Astrocyte (in vitro differentiated cells and primary cell): ENCODE measurements at regions not wholly inside any gene's neighbourhood (a gene's known extent, or its start where the extent isn't known, plus 50 kb on each side); places are given as distances from the start of the nearest gene placed in this dataset.

Experiments used
- DNase-seq: peaks from one replicate; pipeline ENCODE4 v3.0.0-alpha.2; 2010; ENCODE audit warnings: low read depth
- FAIRE-seq: peaks from 2 replicates; lab custom pipeline; 2011; peaks lifted over from hg19 to GRCh38; lab: Jason Lieb, UNC
- H2AFZ ChIP-seq: 2 replicates; pipeline ENCODE4 v1.6.0; 2012; ENCODE audit warnings: low read depth, low read length, inconsistent platforms
- H3K27ac ChIP-seq: 2 replicates; pipeline ENCODE4 v1.5.1; 2011; ENCODE audit warnings: low read depth, low read length, inconsistent platforms
- H3K27me3 ChIP-seq: 2 replicates; pipeline ENCODE4 v1.6.0; 2011; ENCODE audit warnings: low read length, inconsistent platforms; ENCODE audit not compliant: insufficient read depth
- H3K36me3 ChIP-seq: 2 replicates; pipeline ENCODE4 v1.5.1; 2011; ENCODE audit warnings: low read length, inconsistent platforms; ENCODE audit not compliant: insufficient read depth
- H3K4me1 ChIP-seq: 2 replicates; pipeline ENCODE4 v1.5.1; 2011; ENCODE audit warnings: low read length, inconsistent platforms; ENCODE audit not compliant: insufficient read depth
- H3K4me2 ChIP-seq: 2 replicates; pipeline ENCODE4 v1.6.0; 2012; ENCODE audit warnings: low read length, inconsistent platforms
- H3K4me3 ChIP-seq: 2 replicates; pipeline ENCODE4 v1.5.1; 2011; ENCODE audit warnings: low read depth, mild to moderate bottlenecking, low read length, inconsistent platforms; ENCODE audit not compliant: insufficient read depth
- H3K79me2 ChIP-seq: 2 replicates; pipeline ENCODE4 v1.6.0; 2012; ENCODE audit warnings: mild to moderate bottlenecking, low read length, inconsistent platforms; ENCODE audit not compliant: insufficient read depth
- H3K9ac ChIP-seq: 2 replicates; pipeline ENCODE4 v1.6.0; 2012; ENCODE audit warnings: mild to moderate bottlenecking, low read length, inconsistent platforms
- H3K9me3 ChIP-seq: 2 replicates; pipeline ENCODE4 v1.5.1; 2012; ENCODE audit warnings: low read depth, mild to moderate bottlenecking, low read length, inconsistent platforms; ENCODE audit not compliant: insufficient read depth
- H4K20me1 ChIP-seq: 2 replicates; pipeline ENCODE4 v1.6.0; 2012; ENCODE audit warnings: low read length, inconsistent platforms; ENCODE audit not compliant: insufficient read depth
- H3K27ac Mint-ChIP-seq: one replicate; pipeline ENCODE4 v1.8.0; 2021; ENCODE audit warnings: mild to moderate bottlenecking, mixed read lengths; ENCODE audit not compliant: unreplicated experiment
- H3K27me3 Mint-ChIP-seq: one replicate; pipeline ENCODE4 v1.8.0; 2021; ENCODE audit warnings: low read depth, mixed read lengths; ENCODE audit not compliant: unreplicated experiment
- H3K36me3 Mint-ChIP-seq: one replicate; pipeline ENCODE4 v1.8.0; 2021; ENCODE audit warnings: low read depth, mixed read lengths; ENCODE audit not compliant: unreplicated experiment
- H3K4me1 Mint-ChIP-seq: one replicate; pipeline ENCODE4 v1.8.0; 2021; ENCODE audit warnings: low read depth, mixed read lengths; ENCODE audit not compliant: unreplicated experiment
- H3K4me3 Mint-ChIP-seq: one replicate; pipeline ENCODE4 v1.8.0; 2021; ENCODE audit warnings: mild to moderate bottlenecking, moderate library complexity, mixed read lengths; ENCODE audit not compliant: unreplicated experiment
- H3K9me3 Mint-ChIP-seq: one replicate; pipeline ENCODE4 v1.8.0; 2021; ENCODE audit warnings: mild to moderate bottlenecking, mixed read lengths; ENCODE audit not compliant: unreplicated experiment
- EZH2 ChIP-seq: IDR thresholded peaks from 2 replicates; pipeline ENCODE4 v1.6.1; 2012; ENCODE audit warnings: mild to moderate bottlenecking, low read length, inconsistent platforms; ENCODE audit not compliant: insufficient read depth
- TF ChIP-seq, protein P1 (sequence below): IDR thresholded peaks from 2 replicates; pipeline ENCODE4 v1.5.1; 2011; ENCODE audit warnings: low read depth, mild to moderate bottlenecking, inconsistent platforms, low read length, moderate library complexity; ENCODE audit not compliant: insufficient read depth

DNA sequence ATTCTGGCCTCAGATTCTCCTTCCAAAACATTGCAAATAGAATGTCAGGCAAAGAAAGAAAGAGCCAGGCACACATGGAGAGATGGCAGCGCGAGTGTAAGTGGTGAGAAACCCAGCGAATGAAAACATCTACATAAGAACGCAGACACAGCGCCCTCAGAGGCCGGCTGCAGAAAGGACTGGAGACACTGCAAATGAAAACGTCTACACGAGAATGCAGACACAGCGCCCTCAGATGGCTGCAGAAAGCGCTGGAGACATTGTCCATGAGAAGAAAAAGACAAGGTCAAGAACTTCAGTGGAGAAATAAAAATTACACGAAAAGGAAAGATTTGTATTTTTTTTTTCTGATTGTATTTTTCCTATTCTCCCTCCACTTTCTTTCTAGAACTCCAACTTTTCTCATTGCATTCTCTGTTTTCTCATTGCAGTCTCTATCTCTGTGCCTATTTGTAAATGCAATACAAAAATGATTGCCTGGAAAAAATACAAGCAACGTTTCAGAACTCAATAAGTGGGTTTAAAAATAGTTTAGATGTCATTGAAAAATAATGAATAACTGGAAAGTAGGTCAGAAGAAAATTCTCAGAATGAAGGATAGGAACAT is 117.9 kb upstream of the LPCAT1 start:
- peak overlapping the region; percentile 62 for H3K27ac Mint-ChIP-seq
- no peak overlapping the region for H3K9ac ChIP-seq
- H3K79me2 ChIP-seq, result no peaks in the 10 kb centered on the region
- no peaks in the 10 kb centered on the region for H4K20me1 ChIP-seq
- H3K9me3 ChIP-seq, result no peaks in the 10 kb centered on the region
- FAIRE-seq (no peak), DNase-seq (peak; percentile 74)
- no peak overlapping the region for H3K4me3 Mint-ChIP-seq
- H3K36me3 ChIP-seq, result no peaks in the 10 kb centered on the region
- no peaks in the 10 kb centered on the region for H3K36me3 Mint-ChIP-seq
- no peak overlapping the region for H3K27ac ChIP-seq
- H3K4me3 ChIP-seq, result no peak overlapping the region
- H3K27me3 Mint-ChIP-seq, result peaks cover 41% of the 10 kb centered on the region
- H3K4me1 Mint-ChIP-seq, result peaks cover 5% of the 10 kb centered on the region
- peaks cover 35% of the 10 kb centered on the region for H3K27me3 ChIP-seq
- H2AFZ ChIP-seq, result no peak overlapping the region
- H3K4me1 ChIP-seq, result peaks cover 3% of the 10 kb centered on the region
- peaks cover 6% of the 10 kb centered on the region for H3K9me3 Mint-ChIP-seq
- peak overlapping the region; percentile 33 for H3K4me2 ChIP-seq
- no peak for TF ChIP-seq EZH2
- TF ChIP-seq, protein P1, sequence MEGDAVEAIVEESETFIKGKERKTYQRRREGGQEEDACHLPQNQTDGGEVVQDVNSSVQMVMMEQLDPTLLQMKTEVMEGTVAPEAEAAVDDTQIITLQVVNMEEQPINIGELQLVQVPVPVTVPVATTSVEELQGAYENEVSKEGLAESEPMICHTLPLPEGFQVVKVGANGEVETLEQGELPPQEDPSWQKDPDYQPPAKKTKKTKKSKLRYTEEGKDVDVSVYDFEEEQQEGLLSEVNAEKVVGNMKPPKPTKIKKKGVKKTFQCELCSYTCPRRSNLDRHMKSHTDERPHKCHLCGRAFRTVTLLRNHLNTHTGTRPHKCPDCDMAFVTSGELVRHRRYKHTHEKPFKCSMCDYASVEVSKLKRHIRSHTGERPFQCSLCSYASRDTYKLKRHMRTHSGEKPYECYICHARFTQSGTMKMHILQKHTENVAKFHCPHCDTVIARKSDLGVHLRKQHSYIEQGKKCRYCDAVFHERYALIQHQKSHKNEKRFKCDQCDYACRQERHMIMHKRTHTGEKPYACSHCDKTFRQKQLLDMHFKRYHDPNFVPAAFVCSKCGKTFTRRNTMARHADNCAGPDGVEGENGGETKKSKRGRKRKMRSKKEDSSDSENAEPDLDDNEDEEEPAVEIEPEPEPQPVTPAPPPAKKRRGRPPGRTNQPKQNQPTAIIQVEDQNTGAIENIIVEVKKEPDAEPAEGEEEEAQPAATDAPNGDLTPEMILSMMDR, result peak; percentile 97

DNA sequence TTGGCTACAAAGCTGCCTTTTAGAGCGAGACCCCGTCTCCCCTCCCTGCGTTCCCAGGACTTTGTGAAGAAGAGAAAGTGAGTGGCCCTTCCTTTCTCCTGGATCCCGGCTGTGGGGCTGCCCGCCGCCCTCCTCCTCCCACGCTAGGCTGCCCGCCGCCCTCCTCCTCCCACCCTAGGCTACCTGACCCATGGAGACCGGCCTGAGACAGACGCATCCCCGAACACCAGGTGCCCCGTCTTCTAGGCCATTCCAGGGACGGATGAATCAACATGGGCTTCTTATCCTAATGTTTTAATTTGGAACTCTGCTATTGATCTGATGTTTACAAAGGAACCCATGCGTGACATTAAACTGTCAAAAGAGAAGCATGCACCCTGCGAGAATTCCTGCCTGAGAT is 117.3 kb upstream of the LPCAT1 start:
- H3K4me3 ChIP-seq, result no peak overlapping the region
- TF ChIP-seq, protein P1, result no peak
- no peak for TF ChIP-seq EZH2
- FAIRE-seq, result no peak
- Mint-ChIP-seq H3K4me1 (peaks cover 5% of the 10 kb centered on the region), H3K4me3 (no peak overlapping the region), H3K27ac (peak overlapping the region; percentile 62), H3K27me3 (peaks cover 38% of the 10 kb centered on the region), H3K36me3 (no peaks in the 10 kb centered on the region), H3K9me3 (peaks cover 3% of the 10 kb centered on the region)
- H2AFZ ChIP-seq, result no peak overlapping the region
- H3K79me2 ChIP-seq, result no peaks in the 10 kb centered on the region
- no peak overlapping the region for H3K27ac ChIP-seq
- DNase-seq, result no peak
- peaks cover 35% of the 10 kb centered on the region for H3K27me3 ChIP-seq
- H3K9me3 ChIP-seq, result no peaks in the 10 kb centered on the region
- no peaks in the 10 kb centered on the region for H3K36me3 ChIP-seq
- H3K9ac ChIP-seq, result no peak overlapping the region
- H4K20me1 ChIP-seq, result no peaks in the 10 kb centered on the region
- H3K4me1 ChIP-seq, result peaks cover 3% of the 10 kb centered on the region
- H3K4me2 ChIP-seq, result peak overlapping the region; percentile 33

DNA sequence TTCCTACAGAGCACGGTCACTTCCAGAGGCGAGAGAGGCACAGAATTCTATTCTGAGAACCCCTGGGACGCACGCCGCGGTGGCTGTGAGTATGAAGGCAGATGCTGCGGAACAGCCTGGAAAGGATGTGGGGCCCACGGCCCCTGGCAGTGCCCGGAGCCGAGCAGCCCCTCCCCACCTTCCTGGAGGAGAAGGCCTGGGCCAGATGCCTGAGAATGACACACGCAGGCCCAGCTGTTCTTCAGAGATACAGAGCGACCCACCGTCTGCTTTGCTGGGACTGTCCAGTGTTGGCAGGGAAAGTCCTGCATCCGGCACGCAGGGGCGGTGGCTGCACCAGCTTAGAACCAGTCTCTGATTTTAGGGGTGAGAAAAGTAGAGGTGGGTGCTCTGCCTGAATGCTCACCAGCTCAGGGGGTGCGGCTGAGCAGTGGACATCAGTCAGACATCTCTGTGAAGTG is 116.7 kb upstream of the LPCAT1 start:
- H3K4me1 ChIP-seq, result peaks cover 7% of the 10 kb centered on the region
- no peak overlapping the region for H2AFZ ChIP-seq
- H3K79me2 ChIP-seq, result no peaks in the 10 kb centered on the region
- no peak overlapping the region for H3K9ac ChIP-seq
- Mint-ChIP-seq H3K27ac (no peak overlapping the region), H3K4me3 (no peak overlapping the region), H3K27me3 (peaks cover 38% of the 10 kb centered on the region), H3K9me3 (no peaks in the 10 kb centered on the region), H3K4me1 (peaks cover 6% of the 10 kb centered on the region), H3K36me3 (no peaks in the 10 kb centered on the region)
- H3K27me3 ChIP-seq, result peaks cover 35% of the 10 kb centered on the region
- no peaks in the 10 kb centered on the region for H3K9me3 ChIP-seq
- no peak overlapping the region for H3K27ac ChIP-seq
- FAIRE-seq (no peak), DNase-seq (no peak)
- TF ChIP-seq, protein P1, result no peak
- TF ChIP-seq EZH2, result no peak
- H3K4me2 ChIP-seq, result no peak overlapping the region
- H4K20me1 ChIP-seq, result no peaks in the 10 kb centered on the region
- H3K4me3 ChIP-seq, result no peak overlapping the region
- no peaks in the 10 kb centered on the region for H3K36me3 ChIP-seq
